ENCODE measurements at regions not wholly inside any gene's neighbourhood (a gene's known extent, or its start where the extent isn't known, plus 50 kb on each side); places are given as distances from the start of the nearest gene placed in this dataset.

- no peak for ATAC-seq
- no peak for DNase-seq (ENCODE audit: low spot score)
Measured at GRCh38 chr1:221099747-221100595, 220.7 kb downstream of the HLX start.

GRCh38 chr1:221100611-221101010, 221.4 kb downstream of the HLX start:
- DNase-seq (ENCODE audit: low spot score) = no peak
- peak; percentile 36 for ATAC-seq

GRCh38 chr1:221101807-221102605, 222.8 kb downstream of the HLX start:
- no peak for DNase-seq (ENCODE audit: low spot score)
- no peak for ATAC-seq

GRCh38 chr1:221104596-221104995, 225.4 kb downstream of the HLX start:
- DNase-seq (ENCODE audit: low spot score) = no peak
- ATAC-seq = no peak

GRCh38 chr1:221105578-221105977, 226.3 kb downstream of the HLX start:
- ATAC-seq (no peak), DNase-seq (ENCODE audit: low spot score) (no peak)

GRCh38 chr1:221106616-221107015, 227.4 kb downstream of the HLX start:
- ATAC-seq (no peak), DNase-seq (ENCODE audit: low spot score) (no peak)

- ATAC-seq (no peak), DNase-seq (ENCODE audit: low spot score) (no peak)
Measured at GRCh38 chr1:221109930-221110329, 230.7 kb downstream of the HLX start.

GRCh38 chr1:221117133-221117532, 237.9 kb downstream of the HLX start:
- ATAC-seq (peak; percentile 45), DNase-seq (ENCODE audit: low spot score) (no peak)

- DNase-seq (ENCODE audit: low spot score) (peak; percentile 81), ATAC-seq (peak; percentile 92)
Measured at GRCh38 chr1:221117548-221117951, 238.3 kb downstream of the HLX start.

- DNase-seq (ENCODE audit: low spot score) = no peak
- peak; percentile 64 for ATAC-seq
Measured at GRCh38 chr1:221118176-221118937, 239.1 kb downstream of the HLX start.

- DNase-seq (ENCODE audit: low spot score) (no peak), ATAC-seq (no peak)
Measured at GRCh38 chr1:221118938-221119320, 239.7 kb downstream of the HLX start.

GRCh38 chr1:221122501-221122900, 243.3 kb downstream of the HLX start:
- DNase-seq (ENCODE audit: low spot score) (no peak), ATAC-seq (no peak)

GRCh38 chr1:221125976-221126375, 246.7 kb downstream of the HLX start:
- DNase-seq (ENCODE audit: low spot score) (no peak), ATAC-seq (no peak)

- no peak for DNase-seq (ENCODE audit: low spot score)
- ATAC-seq = peak; percentile 35
Measured at GRCh38 chr1:221137666-221138065, 258.4 kb downstream of the HLX start.

GRCh38 chr1:221138516-221138915, 259.3 kb downstream of the HLX start:
- DNase-seq (ENCODE audit: low spot score) = no peak

GRCh38 chr1:221139991-221140390, 260.7 kb downstream of the HLX start:
- DNase-seq (ENCODE audit: low spot score) (no peak), ATAC-seq (no peak)

More at GRCh38 chr1:221138516-221138915, 259.3 kb downstream of the HLX start:
- no peak for ATAC-seq

- DNase-seq (ENCODE audit: low spot score) (no peak), ATAC-seq (no peak)
Measured at GRCh38 chr1:221141096-221141495, 261.9 kb downstream of the HLX start.

GRCh38 chr1:221141606-221142285, 262.5 kb downstream of the HLX start:
- ATAC-seq (no peak), DNase-seq (ENCODE audit: low spot score) (no peak)

- DNase-seq (ENCODE audit: low spot score) = no peak
- ATAC-seq = no peak
Measured at GRCh38 chr1:221148660-221149059, 269.4 kb downstream of the HLX start.

- ATAC-seq = no peak
- no peak for DNase-seq (ENCODE audit: low spot score)
Measured at GRCh38 chr1:221149111-221149510, 269.9 kb downstream of the HLX start.

Data from left lobe of liver (tissue), 2 donors.